Adipocyte (in vitro differentiated cells): ENCODE measurements at regions not wholly inside any gene's neighbourhood (a gene's known extent, or its start where the extent isn't known, plus 50 kb on each side); places are given as distances from the start of the nearest gene placed in this dataset.
"Not testable (repeated sequence)": the region's sequence is repeated elsewhere in the genome, so short reads cannot be mapped to it uniquely, and the experiment has no call there.

ENCODE experiments used
- DNase-seq: peaks from one replicate; pipeline ENCODE4 v3.0.0-alpha.2; 2015; ENCODE audit warnings: low read depth
- H3K27me3 ChIP-seq: replicated peaks from 2 replicates; pipeline ENCODE4 v1.7.0; 2013; ENCODE audit warnings: mild to moderate bottlenecking, low read length, moderate library complexity; ENCODE audit not compliant: control insufficient read depth, insufficient read depth
- H3K36me3 ChIP-seq: 2 replicates; pipeline ENCODE4 v1.7.0; 2013; ENCODE audit warnings: low read length, mild to moderate bottlenecking, moderate library complexity; ENCODE audit not compliant: control insufficient read depth, insufficient read depth, severe bottlenecking
- H3K4me1 ChIP-seq: 2 replicates; pipeline ENCODE4 v1.7.0; 2013; ENCODE audit warnings: mild to moderate bottlenecking, low read length, moderate library complexity; ENCODE audit not compliant: control insufficient read depth, insufficient read depth
- H3K4me3 ChIP-seq: 2 replicates; pipeline ENCODE4 v1.7.0; 2013; ENCODE audit warnings: mild to moderate bottlenecking, low read length, moderate library complexity
- H3K9ac ChIP-seq: 2 replicates; pipeline ENCODE4 v1.7.0; 2013; ENCODE audit warnings: mild to moderate bottlenecking, low read length, moderate library complexity
- H3K9me3 ChIP-seq: 2 replicates; pipeline ENCODE4 v1.7.0; 2013; ENCODE audit warnings: mild to moderate bottlenecking, low read length, moderate library complexity; ENCODE audit not compliant: control insufficient read depth

- no peak overlapping the region for H3K9ac ChIP-seq
- no peaks in the 10 kb centered on the region for H3K4me1 ChIP-seq
- H3K27me3 ChIP-seq = no peaks in the 10 kb centered on the region
- H3K36me3 ChIP-seq = no peaks in the 10 kb centered on the region
- H3K4me3 ChIP-seq = no peak overlapping the region
- no peak for DNase-seq
- peaks cover 19% of the 10 kb centered on the region for H3K9me3 ChIP-seq
These were observed 460.5 kb upstream of the RAB6C start for GRCh38 chr2:129518937-129519336.

- not testable (repeated sequence) for H3K9me3 ChIP-seq, DNase-seq, H3K27me3 ChIP-seq, H3K36me3 ChIP-seq, H3K9ac ChIP-seq, H3K4me3 ChIP-seq, H3K4me1 ChIP-seq
These were observed 447.3 kb upstream of the RAB6C start for GRCh38 chr2:129532158-129532557.

- Histone ChIP-seq H3K36me3 (no peaks in the 10 kb centered on the region), H3K27me3 (peaks cover 4% of the 10 kb centered on the region), H3K4me3 (no peak overlapping the region), H3K4me1 (no peaks in the 10 kb centered on the region), H3K9ac (no peak overlapping the region), H3K9me3 (peaks cover 1% of the 10 kb centered on the region)
- DNase-seq = no peak
These were observed 430.6 kb upstream of the RAB6C start for GRCh38 chr2:129548880-129549279.

GRCh38 chr2:129550536-129550935 lies 428.9 kb upstream of the RAB6C start:
- DNase-seq = no peak
- no peak overlapping the region for H3K4me3 ChIP-seq
- H3K27me3 ChIP-seq = peaks cover 4% of the 10 kb centered on the region
- no peaks in the 10 kb centered on the region for H3K36me3 ChIP-seq
- no peak overlapping the region for H3K9ac ChIP-seq
- H3K4me1 ChIP-seq = no peaks in the 10 kb centered on the region
- no peaks in the 10 kb centered on the region for H3K9me3 ChIP-seq

- Histone ChIP-seq H3K36me3 (no peaks in the 10 kb centered on the region), H3K27me3 (no peaks in the 10 kb centered on the region), H3K9ac (no peak overlapping the region), H3K4me1 (no peaks in the 10 kb centered on the region), H3K9me3 (peaks cover 1% of the 10 kb centered on the region), H3K4me3 (no peak overlapping the region)
- no peak for DNase-seq
These were observed 425.1 kb upstream of the RAB6C start for GRCh38 chr2:129554373-129554772.

- no peak overlapping the region for H3K9ac ChIP-seq
- H3K27me3 ChIP-seq = no peaks in the 10 kb centered on the region
- no peaks in the 10 kb centered on the region for H3K4me1 ChIP-seq
- no peak for DNase-seq
- peaks cover 6% of the 10 kb centered on the region for H3K9me3 ChIP-seq
- no peaks in the 10 kb centered on the region for H3K36me3 ChIP-seq
- no peak overlapping the region for H3K4me3 ChIP-seq
These were observed 420.4 kb upstream of the RAB6C start for GRCh38 chr2:129559101-129559500.

- no peak overlapping the region for H3K9ac ChIP-seq
- no peaks in the 10 kb centered on the region for H3K4me1 ChIP-seq
- no peak for DNase-seq
- no peaks in the 10 kb centered on the region for H3K27me3 ChIP-seq
- H3K4me3 ChIP-seq = no peak overlapping the region
- peaks cover 7% of the 10 kb centered on the region for H3K9me3 ChIP-seq
- no peaks in the 10 kb centered on the region for H3K36me3 ChIP-seq
These were observed 413.8 kb upstream of the RAB6C start for GRCh38 chr2:129565551-129566109.

- not testable (repeated sequence) for DNase-seq, H3K4me1 ChIP-seq, H3K4me3 ChIP-seq, H3K27me3 ChIP-seq, H3K36me3 ChIP-seq, H3K9ac ChIP-seq
- peaks cover 16% of the 10 kb centered on the region for H3K9me3 ChIP-seq
These were observed 408.7 kb upstream of the RAB6C start for GRCh38 chr2:129570812-129571211.

- no peaks in the 10 kb centered on the region for H3K27me3 ChIP-seq
- H3K4me3 ChIP-seq = no peak overlapping the region
- H3K9ac ChIP-seq = no peak overlapping the region
- no peak for DNase-seq
- H3K9me3 ChIP-seq = peaks cover 10% of the 10 kb centered on the region
- no peaks in the 10 kb centered on the region for H3K4me1 ChIP-seq
- no peaks in the 10 kb centered on the region for H3K36me3 ChIP-seq
These were observed 404.0 kb upstream of the RAB6C start for GRCh38 chr2:129575431-129575830.

GRCh38 chr2:129575880-129576279 lies 403.6 kb upstream of the RAB6C start:
- Histone ChIP-seq H3K27me3 (no peaks in the 10 kb centered on the region), H3K9ac (no peak overlapping the region), H3K4me1 (no peaks in the 10 kb centered on the region), H3K36me3 (no peaks in the 10 kb centered on the region), H3K4me3 (no peak overlapping the region), H3K9me3 (peaks cover 6% of the 10 kb centered on the region)
- no peak for DNase-seq

GRCh38 chr2:129580001-129580400 lies 399.5 kb upstream of the RAB6C start:
- Histone ChIP-seq H3K36me3 (no peaks in the 10 kb centered on the region), H3K9me3 (no peaks in the 10 kb centered on the region), H3K4me3 (no peak overlapping the region), H3K4me1 (no peaks in the 10 kb centered on the region), H3K27me3 (no peaks in the 10 kb centered on the region), H3K9ac (no peak overlapping the region)
- no peak for DNase-seq

GRCh38 chr2:129585760-129586159 lies 393.7 kb upstream of the RAB6C start:
- H3K4me1 ChIP-seq = no peaks in the 10 kb centered on the region
- no peaks in the 10 kb centered on the region for H3K27me3 ChIP-seq
- no peaks in the 10 kb centered on the region for H3K36me3 ChIP-seq
- no peak for DNase-seq
- no peak overlapping the region for H3K9ac ChIP-seq
- peaks cover 3% of the 10 kb centered on the region for H3K9me3 ChIP-seq
- no peak overlapping the region for H3K4me3 ChIP-seq
